Progenitor cell of endocrine pancreas (in vitro differentiated cells): ENCODE measurements at regions not wholly inside any gene's neighbourhood (a gene's known extent, or its start where the extent isn't known, plus 50 kb on each side); places are given as distances from the start of the nearest gene placed in this dataset.

Experiments
- DNase-seq: peaks from one replicate; pipeline ENCODE4 v3.0.0; 2021; ENCODE audit warnings: low spot score; ENCODE audit not compliant: unreplicated experiment
- H3K27ac Mint-ChIP-seq: 2 replicates; pipeline ENCODE4 v1.8.0; 2021; ENCODE audit warnings: mild to moderate bottlenecking, moderate library complexity, mixed read lengths
- H3K27me3 Mint-ChIP-seq: 2 replicates; pipeline ENCODE4 v1.8.0; 2021; ENCODE audit warnings: mixed read lengths
- H3K36me3 Mint-ChIP-seq: 2 replicates; pipeline ENCODE4 v1.8.0; 2022; ENCODE audit warnings: mixed read lengths; ENCODE audit not compliant: insufficient read depth
- H3K4me1 Mint-ChIP-seq: 2 replicates; pipeline ENCODE4 v1.8.0; 2021; ENCODE audit warnings: low read depth, mixed read lengths
- H3K4me3 Mint-ChIP-seq: 2 replicates; pipeline ENCODE4 v1.8.0; 2021; ENCODE audit warnings: low read depth, mild to moderate bottlenecking, moderate library complexity, mixed read lengths
- H3K9me3 Mint-ChIP-seq: 2 replicates; pipeline ENCODE4 v1.8.0; 2021; ENCODE audit warnings: low read depth, mixed read lengths
- CTCF ChIP-seq: fragments of 200-600 bp; sonication (generic); IDR thresholded peaks from one replicate; pipeline ENCODE4 v1.5.0; 2021; ENCODE audit warnings: antibody characterized with exemption, mild to moderate bottlenecking; ENCODE audit not compliant: unreplicated experiment

GRCh38 chr4:111869339-111869738 lies 275.9 kb upstream of the FAM241A start:
- H3K36me3 Mint-ChIP-seq: no peaks in the 10 kb centered on the region
- H3K27me3 Mint-ChIP-seq: no peaks in the 10 kb centered on the region
- no peak overlapping the region for H3K27ac Mint-ChIP-seq
- H3K4me1 Mint-ChIP-seq: no peaks in the 10 kb centered on the region
- no peak for DNase-seq
- H3K4me3 Mint-ChIP-seq: no peak overlapping the region
- no peak for TF ChIP-seq CTCF
- H3K9me3 Mint-ChIP-seq: no peaks in the 10 kb centered on the region

- H3K36me3 Mint-ChIP-seq: no peaks in the 10 kb centered on the region
- DNase-seq: no peak
Observed at GRCh38 chr4:111871802-111872201, 273.5 kb upstream of the FAM241A start.

GRCh38 chr4:111873801-111874200 lies 271.5 kb upstream of the FAM241A start:
- DNase-seq: no peak
- no peak for TF ChIP-seq CTCF
- Mint-ChIP-seq H3K4me3 (no peak overlapping the region), H3K36me3 (no peaks in the 10 kb centered on the region), H3K27me3 (no peaks in the 10 kb centered on the region), H3K27ac (no peak overlapping the region), H3K9me3 (no peaks in the 10 kb centered on the region), H3K4me1 (no peaks in the 10 kb centered on the region)

More at GRCh38 chr4:111871802-111872201, 273.5 kb upstream of the FAM241A start:
- Mint-ChIP-seq H3K9me3 (no peaks in the 10 kb centered on the region), H3K27ac (no peak overlapping the region), H3K4me1 (no peaks in the 10 kb centered on the region), H3K4me3 (no peak overlapping the region), H3K27me3 (no peaks in the 10 kb centered on the region)
- TF ChIP-seq CTCF: no peak

GRCh38 chr4:111879539-111879938 lies 265.7 kb upstream of the FAM241A start:
- H3K27ac Mint-ChIP-seq: no peak overlapping the region
- no peaks in the 10 kb centered on the region for H3K36me3 Mint-ChIP-seq
- no peaks in the 10 kb centered on the region for H3K27me3 Mint-ChIP-seq
- no peak for DNase-seq
- TF ChIP-seq CTCF: no peak
- no peaks in the 10 kb centered on the region for H3K9me3 Mint-ChIP-seq
- no peak overlapping the region for H3K4me3 Mint-ChIP-seq
- H3K4me1 Mint-ChIP-seq: peaks cover 5% of the 10 kb centered on the region

GRCh38 chr4:111880116-111880515 lies 265.1 kb upstream of the FAM241A start:
- Mint-ChIP-seq H3K27ac (no peak overlapping the region), H3K27me3 (no peaks in the 10 kb centered on the region), H3K4me1 (peaks cover 5% of the 10 kb centered on the region), H3K4me3 (no peak overlapping the region), H3K9me3 (no peaks in the 10 kb centered on the region), H3K36me3 (no peaks in the 10 kb centered on the region)
- no peak for DNase-seq
- TF ChIP-seq CTCF: no peak
